Activated naive CD4-positive, alpha-beta T cell treated with anti-CD3 and anti-CD28 coated beads for 36 hours (primary cell): ENCODE measurements at regions not wholly inside any gene's neighbourhood (a gene's known extent, or its start where the extent isn't known, plus 50 kb on each side); places are given as distances from the start of the nearest gene placed in this dataset.
"Not testable (repeated sequence)": the region's sequence is repeated elsewhere in the genome, so short reads cannot be mapped to it uniquely, and the experiment has no call there.

Experiments
- CTCF ChIA-PET: fragments of 350-600 bp; sonication (Branson Sonifier 250); formaldehyde crosslinking; loops from one replicate; lab custom pipeline; 2021; ENCODE audit warnings: antibody characterized with exemption; lab: Charles Lee
- DNase-seq: peaks from one replicate; pipeline ENCODE4 v3.0.0-alpha.2; 2020
- H3K27ac Mint-ChIP-seq: one replicate; pipeline ENCODE4 v1.8.0; 2021; ENCODE audit warnings: mild to moderate bottlenecking, mixed read lengths
- H3K27me3 Mint-ChIP-seq: one replicate; pipeline ENCODE4 v1.8.0; 2021; ENCODE audit warnings: low read depth, mixed read lengths
- H3K36me3 Mint-ChIP-seq: one replicate; pipeline ENCODE4 v1.8.0; 2021; ENCODE audit warnings: low read depth, mixed read lengths
- H3K4me1 Mint-ChIP-seq: one replicate; pipeline ENCODE4 v1.8.0; 2021; ENCODE audit warnings: low read depth, mixed read lengths
- H3K4me3 Mint-ChIP-seq: one replicate; pipeline ENCODE4 v1.8.0; 2021; ENCODE audit warnings: mild to moderate bottlenecking, moderate library complexity, mixed read lengths
- H3K9me3 Mint-ChIP-seq: one replicate; pipeline ENCODE4 v1.8.0; 2021; ENCODE audit warnings: mixed read lengths
- intact Hi-C: fragments of 100-400 bp; cut with micrococcal nuclease; formaldehyde crosslinking; loops from one replicate; pipeline ENCODE4 v1.15.1; 2023

DNA sequence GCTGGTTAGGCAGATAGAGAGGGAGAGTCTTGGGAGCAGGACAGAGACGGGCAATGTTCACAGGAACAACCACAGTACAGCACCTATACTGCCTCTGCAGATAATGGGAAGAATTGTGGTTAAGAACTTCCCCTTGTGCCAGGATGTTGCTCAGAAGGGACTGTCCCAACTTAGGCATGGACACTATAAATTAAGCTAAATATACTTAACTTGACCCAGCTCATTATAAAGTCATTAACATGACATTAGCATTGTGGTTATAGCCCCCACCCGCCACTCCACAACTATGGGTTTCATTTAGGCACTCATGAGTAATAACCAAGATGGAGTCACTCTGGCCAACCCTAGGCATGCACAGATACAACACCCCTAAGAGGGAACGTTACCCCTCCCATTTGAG, 310.9 kb upstream of the NRG3 start:
- peaks cover 11% of the 10 kb centered on the region for H3K4me1 Mint-ChIP-seq

DNA sequence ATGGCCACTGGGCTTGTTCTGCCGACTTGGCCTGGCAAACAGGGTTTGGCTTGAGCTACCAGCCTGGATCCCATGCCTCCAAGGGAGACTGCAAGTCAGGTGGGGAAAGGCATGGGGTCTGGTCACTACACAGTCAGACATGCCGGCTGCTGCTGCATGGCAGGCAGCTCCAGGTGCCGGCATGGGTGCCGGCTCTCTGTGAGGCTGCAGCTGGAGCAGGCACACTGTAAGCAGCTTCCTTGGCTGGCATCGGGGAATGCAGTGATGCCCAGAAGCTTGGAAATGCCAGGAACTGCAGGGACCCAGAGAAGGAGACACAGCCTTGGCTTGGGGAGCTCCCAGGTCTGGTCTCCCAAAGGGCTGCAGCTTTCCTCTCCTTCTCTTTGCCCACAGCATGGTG, 305.5 kb upstream of the NRG3 start:
- Mint-ChIP-seq H3K27me3 (no peaks in the 10 kb centered on the region), H3K4me1 (peaks cover 1% of the 10 kb centered on the region), H3K9me3 (no peaks in the 10 kb centered on the region), H3K27ac (no peak overlapping the region), H3K36me3 (peaks cover 2% of the 10 kb centered on the region), H3K4me3 (no peak overlapping the region)
- DNase-seq, result no peak
- intact Hi-C loops, result loop anchor here (10.0 kb wide), 1 partner anchor 135 kb away; no protein-coding TSS in a partner anchor
- CTCF ChIA-PET, result interaction anchor here (0.6 kb wide), 1 partner anchor 259 kb away, joined by 3 read pairs; no protein-coding TSS in a partner anchor

More for the DNA sequence above, 310.9 kb upstream of the NRG3 start:
- H3K27ac Mint-ChIP-seq, result no peak overlapping the region
- DNase-seq, result peak; percentile 37
- H3K4me3 Mint-ChIP-seq, result no peak overlapping the region
- CTCF ChIA-PET, result no interaction called here
- intact Hi-C loops, result loop anchor here (10.0 kb wide), 1 partner anchor 141 kb away; no protein-coding TSS in a partner anchor
- H3K9me3 Mint-ChIP-seq, result peaks cover 4% of the 10 kb centered on the region
- no peaks in the 10 kb centered on the region for H3K36me3 Mint-ChIP-seq
- no peaks in the 10 kb centered on the region for H3K27me3 Mint-ChIP-seq

DNA sequence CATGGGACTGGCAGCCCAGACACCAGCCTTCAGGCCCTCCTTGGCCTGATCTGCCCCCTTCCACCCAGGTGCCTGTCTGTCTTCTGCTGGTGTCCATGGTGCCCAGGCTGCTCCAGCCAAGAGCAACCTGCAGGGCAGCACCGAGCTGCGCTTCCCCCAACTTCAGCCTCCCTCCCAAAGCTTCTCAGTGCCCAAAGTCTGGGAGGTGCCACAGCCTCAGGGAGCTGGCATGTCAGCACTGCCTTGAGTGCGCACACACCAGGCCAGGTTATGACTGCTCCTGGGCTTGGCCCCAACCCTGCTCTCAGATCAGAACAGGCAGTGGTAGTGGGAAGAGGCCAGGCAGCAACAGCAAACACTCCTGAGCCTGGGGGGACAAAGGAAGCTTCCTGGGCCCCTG, 304.6 kb upstream of the NRG3 start:
- no peaks in the 10 kb centered on the region for H3K27me3 Mint-ChIP-seq
- no peak for DNase-seq
- peaks cover 2% of the 10 kb centered on the region for H3K36me3 Mint-ChIP-seq
- H3K4me3 Mint-ChIP-seq, result no peak overlapping the region
- CTCF ChIA-PET, result no interaction called here
- intact Hi-C loops, result no loop called here
- H3K27ac Mint-ChIP-seq, result no peak overlapping the region
- H3K9me3 Mint-ChIP-seq, result no peaks in the 10 kb centered on the region
- H3K4me1 Mint-ChIP-seq, result no peaks in the 10 kb centered on the region

DNA sequence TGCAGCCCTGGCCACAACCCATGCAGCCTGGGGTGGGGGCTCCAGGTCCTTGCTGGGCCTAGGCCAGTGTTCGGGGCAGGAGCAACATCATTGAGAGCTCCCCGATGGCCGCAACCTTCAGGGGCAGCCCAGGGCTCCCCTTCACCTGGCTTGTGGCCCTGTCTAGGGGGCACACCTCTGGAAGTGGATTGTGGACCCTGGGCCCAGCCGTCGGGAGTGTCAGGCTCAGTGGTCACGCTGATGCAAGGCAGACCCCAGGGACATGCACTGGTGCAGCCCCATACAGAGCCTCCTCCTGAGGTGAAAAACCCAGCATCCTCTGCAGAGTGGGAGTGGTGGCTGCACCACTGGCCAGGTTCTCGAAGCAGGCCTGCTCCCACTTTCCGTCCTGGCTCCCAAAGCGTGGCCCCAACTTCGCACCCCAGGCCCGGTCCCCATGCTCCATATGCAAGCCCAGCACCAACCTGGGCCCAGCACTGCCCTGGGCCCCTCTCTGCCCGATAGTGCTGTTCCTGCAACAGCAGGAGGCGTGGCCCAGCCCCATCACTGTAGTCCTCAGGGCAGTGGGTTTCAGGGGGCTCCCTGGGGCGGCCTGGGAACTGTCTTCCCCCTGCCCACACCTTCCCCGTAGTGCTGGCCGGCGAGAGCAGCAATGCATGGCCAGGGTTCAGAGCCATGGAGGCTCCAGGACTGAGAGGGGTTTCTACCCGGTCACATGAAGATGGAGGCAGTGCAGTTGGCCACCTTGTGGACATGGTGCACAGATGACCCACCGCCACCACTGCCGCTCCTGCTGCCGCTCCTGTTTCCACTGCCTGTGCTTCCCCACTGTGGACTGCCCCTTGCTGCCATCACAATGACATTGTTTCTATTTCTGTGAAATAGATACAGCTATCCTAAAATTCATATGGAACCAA, 303.9 kb upstream of the NRG3 start:
- H3K4me3 Mint-ChIP-seq, result no peak overlapping the region
- CTCF ChIA-PET, result no interaction called here
- no peaks in the 10 kb centered on the region for H3K27me3 Mint-ChIP-seq
- DNase-seq, result no peak
- intact Hi-C loops, result no loop called here
- peaks cover 2% of the 10 kb centered on the region for H3K9me3 Mint-ChIP-seq
- H3K27ac Mint-ChIP-seq, result no peak overlapping the region
- H3K4me1 Mint-ChIP-seq, result no peaks in the 10 kb centered on the region
- H3K36me3 Mint-ChIP-seq, result peaks cover 2% of the 10 kb centered on the region

DNA sequence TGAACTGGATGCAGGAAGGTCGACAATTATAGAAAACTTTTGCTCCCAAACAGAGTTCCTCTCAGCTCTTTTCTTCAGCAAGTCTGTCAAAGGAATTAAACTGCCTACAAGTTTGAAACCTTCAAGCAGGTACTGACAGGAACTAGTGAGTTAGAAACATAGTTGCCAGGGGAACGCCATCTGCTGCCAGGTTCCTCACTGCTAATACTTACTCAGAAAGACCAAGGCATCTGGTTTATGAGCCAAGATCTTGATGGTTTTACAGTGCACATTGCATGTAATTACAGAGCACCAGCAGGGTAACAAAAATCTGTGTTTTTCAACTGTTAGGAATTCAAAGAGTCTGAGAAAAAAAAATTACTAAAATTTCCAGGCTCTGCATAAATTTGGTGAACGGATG, 300.0 kb upstream of the NRG3 start:
- DNase-seq, result no peak
- intact Hi-C loops, result no loop called here
- Mint-ChIP-seq H3K4me3 (no peak overlapping the region), H3K27ac (no peak overlapping the region), H3K27me3 (no peaks in the 10 kb centered on the region), H3K36me3 (peaks cover 2% of the 10 kb centered on the region), H3K9me3 (peaks cover 2% of the 10 kb centered on the region), H3K4me1 (no peaks in the 10 kb centered on the region)
- CTCF ChIA-PET, result no interaction called here

DNA sequence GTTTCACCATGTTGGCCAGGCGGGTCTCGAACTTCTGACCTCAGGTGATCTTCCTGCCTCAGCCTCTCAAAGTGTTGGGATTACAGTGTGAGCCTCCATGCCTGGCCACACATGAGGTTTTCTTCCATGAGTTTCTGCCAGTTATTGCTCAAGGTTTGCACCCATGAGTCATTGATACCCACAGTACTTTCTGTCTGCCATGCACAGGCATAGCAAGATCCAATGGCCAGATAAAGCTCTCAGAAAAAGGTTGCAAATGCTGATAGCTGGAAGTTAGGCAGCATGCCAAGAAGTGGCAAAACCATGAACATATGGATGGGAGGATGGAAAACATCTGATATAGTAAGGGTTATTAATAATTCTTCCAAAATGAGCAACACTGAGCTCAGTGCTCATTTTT, 298.7 kb upstream of the NRG3 start:
- Mint-ChIP-seq H3K27me3 (no peaks in the 10 kb centered on the region), H3K4me1 (no peaks in the 10 kb centered on the region), H3K4me3 (no peak overlapping the region), H3K9me3 (peaks cover 2% of the 10 kb centered on the region), H3K27ac (no peak overlapping the region), H3K36me3 (peaks cover 2% of the 10 kb centered on the region)
- intact Hi-C loops, result no loop called here
- CTCF ChIA-PET, result no interaction called here
- DNase-seq, result no peak

DNA sequence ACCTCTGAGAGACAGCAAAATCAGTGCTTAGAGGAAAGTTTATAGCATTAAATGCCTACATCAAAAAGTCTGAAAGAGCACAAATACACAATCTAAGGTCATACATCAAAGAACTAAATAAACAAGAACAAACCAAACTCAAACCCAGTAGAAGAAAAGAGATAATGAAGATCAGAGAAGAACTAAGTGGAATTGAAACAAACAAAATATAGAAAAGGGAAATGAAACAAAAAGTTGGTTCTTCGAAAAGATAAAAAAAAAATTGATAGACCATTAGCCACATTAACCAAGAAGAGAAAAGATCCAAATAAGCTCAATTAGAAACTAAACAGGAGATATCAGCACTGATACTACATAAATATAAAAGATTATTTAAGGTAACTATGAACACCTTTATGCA, 280.0 kb upstream of the NRG3 start:
- H3K36me3 Mint-ChIP-seq, result no peaks in the 10 kb centered on the region

DNA sequence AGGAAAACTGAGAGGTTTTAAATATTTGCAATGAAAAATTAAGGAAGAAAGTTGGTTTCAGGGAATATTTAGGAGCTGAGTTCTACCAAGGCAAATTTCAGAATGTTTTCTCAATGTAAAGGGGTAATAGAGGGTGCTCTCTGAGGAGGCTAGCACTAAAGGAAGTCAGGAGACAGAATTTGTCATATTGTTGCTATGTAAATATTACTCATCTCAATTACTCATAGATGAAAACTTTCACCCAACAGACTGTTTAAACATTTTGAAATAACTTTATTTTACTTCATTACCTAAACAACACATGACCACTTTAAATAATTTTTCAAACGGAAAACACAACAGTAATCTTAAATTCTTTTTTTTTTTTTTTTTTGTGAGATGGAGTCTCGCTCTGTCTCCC, 274.8 kb upstream of the NRG3 start:
- DNase-seq, result no peak
- H3K27ac Mint-ChIP-seq, result no peak overlapping the region
- H3K27me3 Mint-ChIP-seq, result no peaks in the 10 kb centered on the region
- intact Hi-C loops, result no loop called here
- H3K4me3 Mint-ChIP-seq, result no peak overlapping the region
- CTCF ChIA-PET, result no interaction called here
- H3K9me3 Mint-ChIP-seq, result peaks cover 4% of the 10 kb centered on the region
- H3K4me1 Mint-ChIP-seq, result no peaks in the 10 kb centered on the region
- no peaks in the 10 kb centered on the region for H3K36me3 Mint-ChIP-seq

More for the DNA sequence above, 280.0 kb upstream of the NRG3 start:
- Mint-ChIP-seq H3K4me1 (no peaks in the 10 kb centered on the region), H3K9me3 (peaks cover 18% of the 10 kb centered on the region), H3K27me3 (no peaks in the 10 kb centered on the region), H3K4me3 (no peak overlapping the region), H3K27ac (no peak overlapping the region)
- intact Hi-C loops, result no loop called here
- CTCF ChIA-PET, result no interaction called here
- no peak for DNase-seq

DNA sequence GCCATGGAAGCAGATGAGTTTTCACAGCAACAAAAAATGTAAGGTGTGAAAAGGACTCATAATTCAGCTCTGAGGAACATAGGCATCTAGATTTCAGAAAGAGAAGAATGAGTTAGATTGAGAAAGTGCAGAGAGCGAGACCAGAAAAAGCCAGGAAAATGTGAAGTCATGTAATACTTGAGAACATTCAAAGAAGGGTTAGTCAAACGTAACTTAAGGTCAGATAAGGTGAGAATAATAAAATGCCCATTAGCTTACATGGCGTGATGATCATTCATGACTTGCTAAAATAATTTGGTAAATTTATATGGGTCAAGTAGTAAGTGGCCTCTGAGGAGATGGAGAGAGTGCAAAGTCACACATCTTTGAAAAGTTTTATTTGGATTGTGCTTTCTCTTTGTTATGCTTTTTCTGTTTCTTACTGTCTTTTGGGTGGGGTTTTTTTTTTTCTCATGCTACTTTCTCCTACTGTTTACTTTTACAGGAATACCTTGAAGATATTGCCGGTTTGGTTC, 271.8 kb upstream of the NRG3 start:
- intact Hi-C loops, result no loop called here
- peaks cover 2% of the 10 kb centered on the region for H3K9me3 Mint-ChIP-seq
- CTCF ChIA-PET, result no interaction called here
- H3K4me1 Mint-ChIP-seq, result no peaks in the 10 kb centered on the region
- no peak overlapping the region for H3K27ac Mint-ChIP-seq
- no peak overlapping the region for H3K4me3 Mint-ChIP-seq
- H3K27me3 Mint-ChIP-seq, result no peaks in the 10 kb centered on the region
- H3K36me3 Mint-ChIP-seq, result no peaks in the 10 kb centered on the region
- no peak for DNase-seq

DNA sequence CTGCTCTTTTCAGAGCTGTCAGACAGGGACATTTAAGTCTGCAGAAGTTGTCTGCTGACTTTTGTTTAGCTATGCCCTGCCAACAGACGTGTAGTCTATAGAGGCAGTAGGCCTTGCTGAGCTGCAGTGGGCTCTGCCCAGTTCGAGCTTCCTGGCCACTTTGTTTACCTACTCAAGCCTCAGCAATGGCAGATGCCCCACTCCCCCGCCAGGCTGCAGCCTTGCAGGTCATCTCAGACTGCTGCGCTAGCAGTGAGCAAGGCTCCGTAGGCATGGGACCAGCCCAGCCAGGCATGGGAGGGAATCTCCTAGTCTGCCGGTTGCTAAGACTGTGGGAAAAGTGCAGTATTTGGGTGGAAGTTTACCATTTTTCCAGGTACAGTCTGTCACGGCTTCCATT, 230.5 kb upstream of the NRG3 start:
- H3K27ac Mint-ChIP-seq, DNase-seq, intact Hi-C loops, H3K27me3 Mint-ChIP-seq, H3K36me3 Mint-ChIP-seq, H3K9me3 Mint-ChIP-seq, H3K4me3 Mint-ChIP-seq, CTCF ChIA-PET, H3K4me1 Mint-ChIP-seq: not testable (repeated sequence)

DNA sequence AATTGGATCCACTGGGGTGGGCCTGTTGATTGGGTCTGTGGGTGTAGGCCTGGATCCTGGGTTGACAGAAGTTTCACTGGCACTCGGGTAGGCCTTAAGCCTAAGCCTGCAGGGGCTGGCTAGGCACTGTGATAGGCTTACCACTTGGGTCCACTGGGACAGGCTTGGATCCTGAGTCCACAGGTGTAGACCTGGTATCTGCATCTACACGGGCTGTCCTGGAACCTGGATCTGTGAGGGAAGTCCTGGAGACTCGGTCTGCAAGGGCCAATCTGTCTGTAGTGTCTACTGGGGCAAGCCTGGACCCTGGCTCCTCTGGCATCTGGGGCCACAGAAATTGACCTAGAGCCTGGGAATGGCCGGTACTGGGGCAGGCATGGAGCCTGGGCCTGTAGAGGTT, 219.0 kb upstream of the NRG3 start:
- Mint-ChIP-seq H3K4me1 (no peaks in the 10 kb centered on the region), H3K36me3 (no peaks in the 10 kb centered on the region), H3K27me3 (no peaks in the 10 kb centered on the region), H3K4me3 (no peak overlapping the region), H3K27ac (no peak overlapping the region), H3K9me3 (peaks cover 12% of the 10 kb centered on the region)
- DNase-seq, result no peak
- CTCF ChIA-PET, result no interaction called here
- intact Hi-C loops, result no loop called here

DNA sequence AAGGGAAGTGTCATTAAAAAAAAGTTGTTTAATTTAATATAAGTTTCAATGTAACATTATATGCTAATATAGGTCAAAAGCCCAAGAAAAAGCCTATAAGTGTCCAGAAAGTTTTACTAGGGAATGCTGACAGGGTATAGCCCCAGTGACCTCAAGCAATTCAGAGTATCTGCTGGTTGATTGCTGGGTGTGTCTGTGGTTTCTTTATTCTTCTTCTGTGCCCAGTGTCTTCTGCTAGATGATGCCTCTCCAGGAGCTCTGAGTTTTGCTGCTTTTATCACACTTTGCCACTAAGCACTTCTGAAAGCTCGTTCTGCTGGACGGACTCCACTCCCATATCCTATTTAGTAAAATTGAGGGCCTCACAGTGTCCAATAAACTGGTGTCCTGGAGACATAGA, 212.2 kb upstream of the NRG3 start:
- Mint-ChIP-seq H3K9me3 (no peaks in the 10 kb centered on the region), H3K27ac (no peak overlapping the region), H3K4me1 (no peaks in the 10 kb centered on the region), H3K27me3 (no peaks in the 10 kb centered on the region), H3K4me3 (no peak overlapping the region), H3K36me3 (no peaks in the 10 kb centered on the region)
- intact Hi-C loops, result no loop called here
- CTCF ChIA-PET, result no interaction called here
- no peak for DNase-seq

DNA sequence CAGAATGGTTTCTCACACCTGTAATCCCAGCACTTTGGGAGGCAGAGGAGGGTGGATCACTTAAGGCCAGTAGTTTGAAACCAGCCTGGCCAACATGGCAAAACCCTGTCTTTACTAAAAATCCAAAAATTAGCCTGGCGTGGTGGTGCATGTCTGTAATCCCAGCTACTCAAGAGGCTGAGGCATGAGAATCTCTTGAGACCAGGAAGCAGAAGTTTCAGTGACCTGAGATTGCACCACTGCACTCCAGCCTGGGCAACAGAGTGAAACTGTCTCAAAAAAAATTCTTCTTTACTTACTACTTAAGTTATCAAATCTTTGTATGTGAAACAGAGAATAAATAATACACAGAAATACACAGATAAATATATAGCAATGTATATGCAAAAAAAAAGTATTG, 210.2 kb upstream of the NRG3 start:
- intact Hi-C loops, H3K9me3 Mint-ChIP-seq, H3K4me1 Mint-ChIP-seq, H3K27ac Mint-ChIP-seq, CTCF ChIA-PET, H3K4me3 Mint-ChIP-seq, DNase-seq, H3K27me3 Mint-ChIP-seq, H3K36me3 Mint-ChIP-seq: not testable (repeated sequence)
